Liver (tissue), 8 donors: ENCODE measurements at regions not wholly inside any gene's neighbourhood (a gene's known extent, or its start where the extent isn't known, plus 50 kb on each side); places are given as distances from the start of the nearest gene placed in this dataset.

Experiments
- DNase-seq: peaks from one replicate; pipeline ENCODE4 v3.0.0-alpha.2; 2017; ENCODE audit warnings: low spot score
- H3K27ac ChIP-seq, 2 donors: one replicate each; pipeline ENCODE4 v1.7.0; 2013; ENCODE audit warnings: inconsistent platforms in 2 of 2, low read length in 2 of 2, control low read depth in 1 of 2, low read depth in 1 of 2, mild to moderate bottlenecking in 1 of 2
- H3K27me3 ChIP-seq, 4 donors: one replicate each; pipeline versions ENCODE4 v1.6.1 to v1.7.0; 2013; ENCODE audit warnings: low read length in 3 of 4, inconsistent platforms in 1 of 4, mild to moderate bottlenecking in 1 of 4, moderate library complexity in 1 of 4; ENCODE audit not compliant: control insufficient read depth in 4 of 4, insufficient read depth in 4 of 4
- H3K36me3 ChIP-seq, 4 donors: one replicate each; pipeline versions ENCODE4 v1.6.1 to v1.7.0; 2013; ENCODE audit warnings: low read length in 3 of 4, mild to moderate bottlenecking in 3 of 4, low read depth in 1 of 4, moderate library complexity in 1 of 4; ENCODE audit not compliant: control insufficient read depth in 4 of 4, insufficient read depth in 3 of 4
- H3K4me1 ChIP-seq, 4 donors: one replicate each; pipeline versions ENCODE4 v1.6.1 to v1.7.0; 2013; ENCODE audit warnings: low read length in 3 of 4, mild to moderate bottlenecking in 3 of 4, moderate library complexity in 1 of 4; ENCODE audit not compliant: control insufficient read depth in 4 of 4, insufficient read depth in 4 of 4
- H3K4me3 ChIP-seq, 3 donors: one replicate each; pipeline versions ENCODE4 v1.6.1 to v1.7.0; 2013; ENCODE audit warnings: low read length in 3 of 3, control low read depth in 1 of 3, low read depth in 1 of 3, mild to moderate bottlenecking in 1 of 3
- H3K9ac ChIP-seq, 2 donors: one replicate each; pipeline ENCODE4 v1.7.0; 2013; ENCODE audit warnings: low read length in 2 of 2, mild to moderate bottlenecking in 2 of 2, moderate library complexity in 2 of 2, control low read depth in 1 of 2, low read depth in 1 of 2
- H3K9me3 ChIP-seq, 4 donors: one replicate each; pipeline versions ENCODE4 v1.6.1 to v1.7.0; 2013; ENCODE audit warnings: low read length in 3 of 4; ENCODE audit not compliant: control insufficient read depth in 4 of 4
- EGR1 ChIP-seq, 2 donors: IDR thresholded peaks; 2 replicates each; pipeline ENCODE4 v1.6.1; 2016 to 2018; ENCODE audit warnings: antibody characterized with exemption in 2 of 2, low read depth in 2 of 2
- FOXA1 ChIP-seq: IDR thresholded peaks from 2 replicates; pipeline ENCODE4 v1.6.1; 2016; ENCODE audit warnings: antibody characterized with exemption
- FOXA2 ChIP-seq: IDR thresholded peaks from 2 replicates; pipeline ENCODE4 v1.6.1; 2016; ENCODE audit warnings: antibody characterized with exemption
- GABPA ChIP-seq, 2 donors: IDR thresholded peaks in 1 of 2; conservative IDR thresholded peaks in 1 of 2; 2 replicates each; pipeline ENCODE4 v1.6.1; 2016; ENCODE audit warnings: antibody characterized with exemption in 2 of 2, mild to moderate bottlenecking in 1 of 2, moderate library complexity in 1 of 2
- HNF4A ChIP-seq, 2 donors: conservative IDR thresholded peaks; 2 replicates each; pipeline ENCODE4 v1.6.1; 2016; ENCODE audit warnings: antibody characterized with exemption in 2 of 2, mild to moderate bottlenecking in 2 of 2
- HNF4G ChIP-seq: IDR thresholded peaks from 2 replicates; pipeline ENCODE4 v1.6.1; 2016; ENCODE audit warnings: antibody characterized with exemption
- JUND ChIP-seq, 2 donors: IDR thresholded peaks; 2 replicates each; pipeline ENCODE4 v1.6.1; 2016; ENCODE audit warnings: antibody characterized with exemption in 2 of 2
- RAD21 ChIP-seq, 2 donors: IDR thresholded peaks; 2 replicates each; pipeline ENCODE4 v1.6.1; 2016; ENCODE audit warnings: antibody characterized with exemption in 2 of 2, mild to moderate bottlenecking in 2 of 2
- RXRA ChIP-seq, 2 donors: IDR thresholded peaks; 2 replicates each; pipeline ENCODE4 v1.6.1; 2017 to 2018; ENCODE audit warnings: antibody characterized with exemption in 2 of 2, mild to moderate bottlenecking in 1 of 2
- TAF1 ChIP-seq: conservative IDR thresholded peaks from 2 replicates; pipeline ENCODE4 v1.6.1; 2016; ENCODE audit warnings: antibody characterized with exemption, mild to moderate bottlenecking
- YY1 ChIP-seq: IDR thresholded peaks from 2 replicates; pipeline ENCODE4 v1.6.1; 2016; ENCODE audit warnings: antibody characterized with exemption, mild to moderate bottlenecking
- WGBS: extraction: QIAGEN DNeasy Blood & Tissue Kit; methylation state at CpG from one replicate; pipeline ENCODE4 v1.1.7; 2013; 5-methylcytosine and 5-hydroxymethylcytosine counted together
- TF ChIP-seq, protein P1 (sequence below): fragments of 150-350 bp; IDR thresholded peaks from 2 replicates; pipeline ENCODE4 v1.5.1; 2017; ENCODE audit warnings: improper control_type of control experiment, low read depth, low read length; ENCODE audit not compliant: missing input control
- TF ChIP-seq, protein P2 (sequence below): IDR thresholded peaks from 2 replicates; pipeline ENCODE4 v1.6.1; 2016; ENCODE audit warnings: antibody characterized with exemption, mild to moderate bottlenecking
- TF ChIP-seq, protein P3 (sequence below): IDR thresholded peaks from 2 replicates; pipeline ENCODE4 v1.6.1; 2016; ENCODE audit warnings: antibody characterized with exemption
- donor health status: healthy.
- donor health status: healthy.
- donor health status: healthy.
- donor health status: healthy.
- donor health status: healthy.

DNA sequence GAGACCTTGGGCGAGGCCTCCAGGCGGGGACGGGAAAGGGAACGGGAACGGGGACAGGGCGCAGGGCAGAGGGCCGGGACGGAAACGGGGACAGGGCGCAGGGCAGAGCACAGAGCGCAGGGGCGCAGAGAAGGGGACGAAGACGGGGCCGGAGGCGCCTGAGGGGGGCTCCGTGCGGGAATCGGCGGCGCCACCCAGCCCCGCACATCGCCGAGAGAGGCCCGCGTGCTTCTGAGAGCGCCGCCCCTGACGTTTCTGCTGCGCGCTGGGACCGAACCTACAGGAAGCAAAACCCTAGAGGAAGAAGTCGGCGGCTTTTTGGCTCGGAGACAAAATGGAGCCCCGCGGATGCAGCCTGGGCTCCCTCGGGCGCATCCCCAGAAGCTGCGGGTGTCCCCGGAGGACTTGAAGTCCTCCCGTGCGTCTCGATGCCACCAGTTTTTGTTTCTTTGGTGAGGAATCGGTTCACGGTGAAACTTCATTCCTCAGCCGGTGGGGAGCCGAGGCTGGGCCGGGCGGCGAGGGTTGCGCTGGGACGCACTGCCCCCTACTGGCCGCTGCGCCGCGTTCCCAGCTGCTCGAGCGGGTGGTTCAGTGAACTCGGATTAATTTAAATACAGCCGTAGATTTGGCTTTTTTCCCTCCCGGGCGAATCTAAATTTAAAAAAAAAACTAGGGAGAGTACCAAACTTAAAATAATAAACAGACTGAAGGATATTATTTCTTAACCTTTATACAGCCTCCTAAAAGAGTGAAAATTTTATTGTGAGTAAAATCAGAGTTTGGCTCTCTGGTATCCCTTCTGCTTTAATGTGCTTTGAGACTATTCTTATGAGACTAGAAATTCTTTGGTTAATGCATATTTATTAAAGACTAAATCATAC, 350.0 kb upstream of the ARGLU1 start:
- peak overlapping the region; percentile 50 to 83 for H3K27ac ChIP-seq
- no peaks in the 10 kb centered on the region for H3K36me3 ChIP-seq
- 1% methylated on average over 63 of the region's 63 CpGs for WGBS
- H3K9me3 ChIP-seq, result no peaks in the 10 kb centered on the region
- H3K4me3 ChIP-seq, result peak overlapping the region; percentile 64 to 79 (median 67)
- peak; percentile 79 for DNase-seq
- H3K9ac ChIP-seq, result peak overlapping the region; percentile 61 to 86
- TF ChIP-seq, protein P1, sequence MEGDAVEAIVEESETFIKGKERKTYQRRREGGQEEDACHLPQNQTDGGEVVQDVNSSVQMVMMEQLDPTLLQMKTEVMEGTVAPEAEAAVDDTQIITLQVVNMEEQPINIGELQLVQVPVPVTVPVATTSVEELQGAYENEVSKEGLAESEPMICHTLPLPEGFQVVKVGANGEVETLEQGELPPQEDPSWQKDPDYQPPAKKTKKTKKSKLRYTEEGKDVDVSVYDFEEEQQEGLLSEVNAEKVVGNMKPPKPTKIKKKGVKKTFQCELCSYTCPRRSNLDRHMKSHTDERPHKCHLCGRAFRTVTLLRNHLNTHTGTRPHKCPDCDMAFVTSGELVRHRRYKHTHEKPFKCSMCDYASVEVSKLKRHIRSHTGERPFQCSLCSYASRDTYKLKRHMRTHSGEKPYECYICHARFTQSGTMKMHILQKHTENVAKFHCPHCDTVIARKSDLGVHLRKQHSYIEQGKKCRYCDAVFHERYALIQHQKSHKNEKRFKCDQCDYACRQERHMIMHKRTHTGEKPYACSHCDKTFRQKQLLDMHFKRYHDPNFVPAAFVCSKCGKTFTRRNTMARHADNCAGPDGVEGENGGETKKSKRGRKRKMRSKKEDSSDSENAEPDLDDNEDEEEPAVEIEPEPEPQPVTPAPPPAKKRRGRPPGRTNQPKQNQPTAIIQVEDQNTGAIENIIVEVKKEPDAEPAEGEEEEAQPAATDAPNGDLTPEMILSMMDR, result peak; percentile 95
- no peak for TF ChIP-seq EGR1 (IDR thresholded peaks at IDR 0.05; ENCODE audit: low read depth in 2 of 2)
- peak; percentile 34 to 50 for TF ChIP-seq RXRA (IDR thresholded peaks at IDR 0.05)
- TF ChIP-seq HNF4A (conservative IDR thresholded peaks at IDR 0.05), result no peak
- peak in 1 of 2 donors; percentile 3 for TF ChIP-seq GABPA (IDR thresholded peaks at IDR 0.05 in 1 of 2, conservative IDR thresholded peaks at IDR 0.05 in 1 of 2)
- no peak for TF ChIP-seq TAF1
- TF ChIP-seq, protein P2, sequence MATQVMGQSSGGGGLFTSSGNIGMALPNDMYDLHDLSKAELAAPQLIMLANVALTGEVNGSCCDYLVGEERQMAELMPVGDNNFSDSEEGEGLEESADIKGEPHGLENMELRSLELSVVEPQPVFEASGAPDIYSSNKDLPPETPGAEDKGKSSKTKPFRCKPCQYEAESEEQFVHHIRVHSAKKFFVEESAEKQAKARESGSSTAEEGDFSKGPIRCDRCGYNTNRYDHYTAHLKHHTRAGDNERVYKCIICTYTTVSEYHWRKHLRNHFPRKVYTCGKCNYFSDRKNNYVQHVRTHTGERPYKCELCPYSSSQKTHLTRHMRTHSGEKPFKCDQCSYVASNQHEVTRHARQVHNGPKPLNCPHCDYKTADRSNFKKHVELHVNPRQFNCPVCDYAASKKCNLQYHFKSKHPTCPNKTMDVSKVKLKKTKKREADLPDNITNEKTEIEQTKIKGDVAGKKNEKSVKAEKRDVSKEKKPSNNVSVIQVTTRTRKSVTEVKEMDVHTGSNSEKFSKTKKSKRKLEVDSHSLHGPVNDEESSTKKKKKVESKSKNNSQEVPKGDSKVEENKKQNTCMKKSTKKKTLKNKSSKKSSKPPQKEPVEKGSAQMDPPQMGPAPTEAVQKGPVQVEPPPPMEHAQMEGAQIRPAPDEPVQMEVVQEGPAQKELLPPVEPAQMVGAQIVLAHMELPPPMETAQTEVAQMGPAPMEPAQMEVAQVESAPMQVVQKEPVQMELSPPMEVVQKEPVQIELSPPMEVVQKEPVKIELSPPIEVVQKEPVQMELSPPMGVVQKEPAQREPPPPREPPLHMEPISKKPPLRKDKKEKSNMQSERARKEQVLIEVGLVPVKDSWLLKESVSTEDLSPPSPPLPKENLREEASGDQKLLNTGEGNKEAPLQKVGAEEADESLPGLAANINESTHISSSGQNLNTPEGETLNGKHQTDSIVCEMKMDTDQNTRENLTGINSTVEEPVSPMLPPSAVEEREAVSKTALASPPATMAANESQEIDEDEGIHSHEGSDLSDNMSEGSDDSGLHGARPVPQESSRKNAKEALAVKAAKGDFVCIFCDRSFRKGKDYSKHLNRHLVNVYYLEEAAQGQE, result no peak
- peak; percentile 79 for TF ChIP-seq YY1
- no peak for TF ChIP-seq JUND (IDR thresholded peaks at IDR 0.05)
- TF ChIP-seq RAD21 (IDR thresholded peaks at IDR 0.05), result peak; percentile 88 to 90
- TF ChIP-seq FOXA2, result no peak
- TF ChIP-seq FOXA1, result no peak
- no peaks in the 10 kb centered on the region for H3K27me3 ChIP-seq
- H3K4me1 ChIP-seq, result peaks cover 0 to 7% (median under 1%) of the 10 kb centered on the region in 4 donors

GRCh38 chr13:106917024-106917571, 349.2 kb upstream of the ARGLU1 start:
- Histone ChIP-seq H3K4me3 (peak overlapping the region in 1 of 3 donors; percentile 67), H3K27ac (peak overlapping the region in 1 of 2 donors; percentile 83), H3K27me3 (no peaks in the 10 kb centered on the region), H3K4me1 (peaks cover 0 to 7% (median under 1%) of the 10 kb centered on the region in 4 donors), H3K9ac (no peak overlapping the region), H3K9me3 (no peaks in the 10 kb centered on the region), H3K36me3 (no peaks in the 10 kb centered on the region)
- no peak for DNase-seq
- 41% methylated on average over 33 of the region's 33 CpGs for WGBS
- TF ChIP-seq GABPA (IDR thresholded peaks at IDR 0.05 in 1 of 2, conservative IDR thresholded peaks at IDR 0.05 in 1 of 2) (no peak), HNF4G (no peak), JUND (IDR thresholded peaks at IDR 0.05) (no peak)
- TF ChIP-seq, protein P3, sequence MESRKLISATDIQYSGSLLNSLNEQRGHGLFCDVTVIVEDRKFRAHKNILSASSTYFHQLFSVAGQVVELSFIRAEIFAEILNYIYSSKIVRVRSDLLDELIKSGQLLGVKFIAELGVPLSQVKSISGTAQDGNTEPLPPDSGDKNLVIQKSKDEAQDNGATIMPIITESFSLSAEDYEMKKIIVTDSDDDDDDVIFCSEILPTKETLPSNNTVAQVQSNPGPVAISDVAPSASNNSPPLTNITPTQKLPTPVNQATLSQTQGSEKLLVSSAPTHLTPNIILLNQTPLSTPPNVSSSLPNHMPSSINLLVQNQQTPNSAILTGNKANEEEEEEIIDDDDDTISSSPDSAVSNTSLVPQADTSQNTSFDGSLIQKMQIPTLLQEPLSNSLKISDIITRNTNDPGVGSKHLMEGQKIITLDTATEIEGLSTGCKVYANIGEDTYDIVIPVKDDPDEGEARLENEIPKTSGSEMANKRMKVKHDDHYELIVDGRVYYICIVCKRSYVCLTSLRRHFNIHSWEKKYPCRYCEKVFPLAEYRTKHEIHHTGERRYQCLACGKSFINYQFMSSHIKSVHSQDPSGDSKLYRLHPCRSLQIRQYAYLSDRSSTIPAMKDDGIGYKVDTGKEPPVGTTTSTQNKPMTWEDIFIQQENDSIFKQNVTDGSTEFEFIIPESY, result no peak
